GM12874 (cell line): ENCODE measurements at regions not wholly inside any gene's neighbourhood (a gene's known extent, or its start where the extent isn't known, plus 50 kb on each side); places are given as distances from the start of the nearest gene placed in this dataset.

Experiments
- TF ChIP-seq, protein P1 (sequence below): IDR thresholded peaks from 2 replicates; pipeline ENCODE4 v1.5.1; 2011; ENCODE audit warnings: low read depth, mild to moderate bottlenecking, control low read depth, low read length, moderate library complexity; ENCODE audit not compliant: insufficient read depth

DNA sequence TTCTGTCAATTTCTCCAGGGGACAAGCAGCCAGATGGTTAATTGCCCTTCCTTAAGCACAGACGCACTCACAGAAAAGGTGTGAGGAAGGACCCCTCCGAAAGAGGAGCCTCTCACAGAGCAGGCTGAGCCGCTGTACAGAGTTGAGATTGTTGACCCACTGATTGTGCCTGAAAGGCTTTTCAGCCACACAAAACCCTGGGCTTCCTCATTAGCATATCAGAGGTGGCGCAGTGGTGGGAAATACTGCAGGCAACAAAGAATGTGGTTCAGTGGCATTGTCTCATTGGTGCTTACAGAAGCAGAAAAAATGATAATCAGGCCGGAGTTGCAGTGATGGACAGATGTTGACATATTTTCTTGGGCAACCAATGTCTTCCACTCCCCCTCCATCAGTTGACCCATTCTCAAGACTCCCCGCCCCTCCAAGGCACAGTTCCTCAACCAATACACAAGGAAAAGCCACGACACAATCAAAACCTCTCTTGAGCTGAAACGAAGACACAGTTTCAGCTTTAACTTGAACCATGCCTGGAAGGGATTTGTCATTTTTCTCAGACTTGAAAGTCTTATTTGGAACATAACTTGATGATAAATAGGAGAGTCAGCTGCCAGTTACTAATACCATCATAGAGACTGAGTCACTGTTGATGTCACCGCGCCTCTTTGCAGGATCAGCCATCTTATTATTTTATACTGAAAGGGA lies 53.1 kb downstream of the ATXN3L start:
- TF ChIP-seq, protein P1, sequence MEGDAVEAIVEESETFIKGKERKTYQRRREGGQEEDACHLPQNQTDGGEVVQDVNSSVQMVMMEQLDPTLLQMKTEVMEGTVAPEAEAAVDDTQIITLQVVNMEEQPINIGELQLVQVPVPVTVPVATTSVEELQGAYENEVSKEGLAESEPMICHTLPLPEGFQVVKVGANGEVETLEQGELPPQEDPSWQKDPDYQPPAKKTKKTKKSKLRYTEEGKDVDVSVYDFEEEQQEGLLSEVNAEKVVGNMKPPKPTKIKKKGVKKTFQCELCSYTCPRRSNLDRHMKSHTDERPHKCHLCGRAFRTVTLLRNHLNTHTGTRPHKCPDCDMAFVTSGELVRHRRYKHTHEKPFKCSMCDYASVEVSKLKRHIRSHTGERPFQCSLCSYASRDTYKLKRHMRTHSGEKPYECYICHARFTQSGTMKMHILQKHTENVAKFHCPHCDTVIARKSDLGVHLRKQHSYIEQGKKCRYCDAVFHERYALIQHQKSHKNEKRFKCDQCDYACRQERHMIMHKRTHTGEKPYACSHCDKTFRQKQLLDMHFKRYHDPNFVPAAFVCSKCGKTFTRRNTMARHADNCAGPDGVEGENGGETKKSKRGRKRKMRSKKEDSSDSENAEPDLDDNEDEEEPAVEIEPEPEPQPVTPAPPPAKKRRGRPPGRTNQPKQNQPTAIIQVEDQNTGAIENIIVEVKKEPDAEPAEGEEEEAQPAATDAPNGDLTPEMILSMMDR = no peak

DNA sequence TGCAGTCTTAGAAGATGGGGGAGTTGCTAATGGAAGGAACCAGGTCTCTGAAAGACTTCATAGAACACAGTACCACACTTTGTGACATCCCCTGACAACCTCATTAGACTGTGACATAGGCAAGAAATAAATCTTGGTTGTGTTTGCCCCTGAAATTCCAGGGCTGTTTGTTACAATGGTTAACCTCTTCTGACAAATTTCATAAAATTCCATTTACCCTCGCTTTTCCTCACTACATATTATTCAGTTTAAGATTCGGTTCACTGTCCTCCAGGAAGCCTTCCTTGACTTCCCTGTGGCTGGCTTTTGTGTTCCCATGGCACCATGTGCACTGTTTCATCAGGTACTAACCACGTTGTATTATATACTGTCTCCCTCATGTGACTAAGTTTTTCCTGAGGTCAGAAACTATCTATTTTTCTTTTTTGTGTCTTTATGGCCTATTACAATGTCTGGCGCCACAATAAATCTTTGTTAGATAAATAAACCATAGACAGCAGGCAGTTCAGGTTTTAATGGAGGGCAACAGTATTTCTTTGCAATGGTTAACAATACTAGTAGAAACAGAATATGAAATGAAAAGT lies 54.2 kb downstream of the ATXN3L start:
- TF ChIP-seq, protein P1 = no peak

DNA sequence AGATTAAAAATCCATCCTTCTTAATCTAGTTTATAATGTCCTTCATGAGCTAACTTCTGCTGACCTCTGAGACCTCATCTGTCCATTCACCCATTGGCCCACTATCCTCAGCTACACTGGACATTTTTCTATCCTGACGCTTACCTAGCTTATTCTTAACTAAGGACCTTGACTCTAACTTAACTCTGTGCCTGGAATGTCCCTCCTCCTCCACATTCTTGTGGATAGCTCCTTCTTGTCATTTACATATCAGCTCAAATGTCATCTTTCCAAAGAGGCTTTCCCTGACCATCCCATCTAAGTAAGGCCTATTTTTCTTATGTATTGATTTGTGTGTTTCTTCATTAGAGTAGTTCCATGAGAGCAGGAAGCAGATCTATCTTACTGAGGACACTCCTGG lies 54.7 kb downstream of the ATXN3L start:
- TF ChIP-seq, protein P1 = no peak

DNA sequence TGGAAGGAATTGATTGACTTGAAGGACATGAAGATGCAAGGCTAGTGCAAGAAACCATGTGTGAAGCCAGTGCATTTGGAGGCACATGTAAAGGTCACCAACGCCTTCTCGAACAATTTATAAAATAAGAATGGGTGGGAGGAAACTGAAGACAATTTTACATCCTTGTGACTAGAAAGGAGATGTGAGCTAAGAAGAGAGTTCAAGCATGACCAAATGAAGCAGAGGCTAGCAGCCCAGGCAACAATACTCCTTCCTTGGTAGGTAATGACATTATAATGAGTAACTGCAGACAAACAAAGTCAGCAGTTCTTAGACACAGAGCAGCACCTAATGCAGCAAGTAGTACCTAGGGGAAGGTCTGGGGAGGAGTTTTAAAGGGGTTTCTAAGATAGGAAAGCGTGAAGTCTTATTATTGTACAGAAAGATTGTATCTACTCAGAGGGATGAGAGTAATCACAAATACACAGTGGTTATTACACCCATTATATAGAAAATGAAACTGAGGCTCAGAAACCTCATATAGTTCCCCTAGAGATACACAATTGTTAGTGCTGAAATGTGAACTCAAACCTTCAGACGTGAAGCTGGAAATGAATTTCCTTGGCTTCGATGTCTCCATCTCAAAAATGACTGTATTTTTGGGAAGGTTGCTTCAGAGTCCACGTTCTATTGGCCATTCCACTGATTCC lies 56.1 kb downstream of the ATXN3L start:
- TF ChIP-seq, protein P1 = no peak

DNA sequence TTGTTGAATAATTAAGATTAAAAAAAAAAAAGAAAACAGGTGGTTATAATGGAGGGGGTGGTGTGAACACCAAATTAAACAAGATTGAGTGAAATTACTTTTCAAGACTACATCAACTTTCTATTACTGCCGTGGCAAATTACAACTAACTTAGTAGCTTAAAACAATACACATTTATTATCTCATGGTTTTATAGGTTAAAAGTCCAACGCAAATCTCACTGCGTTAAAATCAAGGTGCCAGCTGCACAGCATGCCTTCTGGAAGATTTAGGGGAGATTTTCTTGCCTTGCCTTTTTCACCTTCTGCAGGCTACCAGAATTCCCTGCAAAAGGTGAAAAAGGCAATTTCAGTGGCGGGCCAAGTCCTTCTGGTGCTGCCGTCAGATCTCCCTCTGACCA lies 58.5 kb downstream of the ATXN3L start:
- TF ChIP-seq, protein P1 = no peak

DNA sequence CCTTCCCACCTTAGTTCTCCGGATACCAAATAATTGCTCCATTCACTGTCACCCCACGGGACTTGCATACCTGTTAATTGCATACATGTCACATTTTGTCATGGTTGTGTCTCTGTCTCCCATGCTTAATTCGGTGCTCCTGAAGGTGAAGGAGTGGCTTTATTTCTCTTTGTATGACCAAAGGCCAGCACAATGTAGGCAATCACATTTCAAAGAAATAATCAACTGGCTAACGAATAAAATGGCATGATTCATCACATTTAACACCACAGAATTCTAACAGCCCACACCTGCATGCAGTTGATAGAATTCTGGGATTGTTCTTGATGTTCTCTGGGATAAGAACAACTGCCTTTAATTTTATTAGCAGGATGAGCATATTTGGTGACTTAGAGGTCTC lies 59.3 kb downstream of the ATXN3L start:
- TF ChIP-seq, protein P1 = no peak

DNA sequence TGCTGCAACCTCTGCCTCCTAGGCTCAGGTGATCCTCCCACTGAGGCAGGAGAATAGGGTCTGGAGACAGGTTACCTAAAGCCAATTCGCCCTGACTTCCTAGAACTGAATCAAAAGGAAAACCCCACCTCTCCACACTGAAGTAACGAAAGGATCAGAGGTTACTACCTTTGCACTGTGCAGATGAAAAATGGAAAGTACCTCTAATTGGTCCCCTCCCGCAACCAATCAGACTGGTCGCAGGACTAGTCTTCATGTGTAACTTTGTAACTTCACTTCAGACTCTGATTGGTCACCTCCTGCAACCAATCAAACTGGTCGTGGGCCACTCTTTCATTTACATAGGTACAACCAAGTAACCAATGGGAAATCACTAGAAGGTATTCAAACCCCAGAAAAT lies 61.1 kb downstream of the ATXN3L start:
- TF ChIP-seq, protein P1 = no peak
